SU-DHL-6 (cell line): ENCODE measurements at regions not wholly inside any gene's neighbourhood (a gene's known extent, or its start where the extent isn't known, plus 50 kb on each side); places are given as distances from the start of the nearest gene placed in this dataset.
A peak's percentile ranks its signal among the peaks of the same experiment; 100 is the strongest.

Experiments
- H2AFZ ChIP-seq: fragments of 200-600 bp; sonication (generic); 2 replicates; pipeline ENCODE4 v1.6.1; 2014; ENCODE audit warnings: low read depth, mild to moderate bottlenecking, moderate library complexity, mixed read lengths, antibody characterized with exemption, low read length; ENCODE audit not compliant: severe bottlenecking
- H3F3A ChIP-seq: fragments of 200-600 bp; shearing (Covaris generic); 2 replicates; pipeline ENCODE4 v1.6.0; 2016; ENCODE audit warnings: antibody characterized with exemption, mild to moderate bottlenecking; ENCODE audit not compliant: insufficient read depth
- H3K27ac ChIP-seq: fragments of 200-600 bp; sonication (generic); 2 replicates; pipeline ENCODE4 v1.5.1; 2016; ENCODE audit warnings: low read depth, mild to moderate bottlenecking, low read length, moderate library complexity, mixed read lengths
- H3K27me3 ChIP-seq: fragments of 200-600 bp; sonication (generic), shearing (Covaris generic); 2 replicates; pipeline ENCODE4 v1.6.0; 2014; ENCODE audit warnings: mild to moderate bottlenecking, low read length
- H3K36me3 ChIP-seq: fragments of 200-600 bp; sonication (generic); 2 replicates; pipeline ENCODE4 v1.6.1; 2014; ENCODE audit warnings: mild to moderate bottlenecking, low read length, mixed read lengths
- H3K4me2 ChIP-seq: fragments of 300-600, 200-600 bp; shearing (Covaris generic), sonication (generic); 2 replicates; pipeline ENCODE4 v1.6.0; 2014; ENCODE audit warnings: low read length, low read depth, mild to moderate bottlenecking; ENCODE audit not compliant: poor library complexity, severe bottlenecking
- H3K4me3 ChIP-seq: fragments of 200-600 bp; sonication (generic); 2 replicates; pipeline ENCODE4 v1.5.1; 2014; ENCODE audit warnings: antibody characterized with exemption, low read length, mild to moderate bottlenecking, mixed read lengths; ENCODE audit not compliant: insufficient read depth, poor library complexity, severe bottlenecking
- H3K79me2 ChIP-seq: fragments of 200-600 bp; sonication (generic); 2 replicates; pipeline ENCODE4 v1.6.1; 2014; ENCODE audit warnings: mild to moderate bottlenecking, low read length, moderate library complexity; ENCODE audit not compliant: insufficient read depth
- H3K9ac ChIP-seq: fragments of 200-600 bp; sonication (generic); 2 replicates; pipeline ENCODE4 v1.7.0; 2014; ENCODE audit warnings: mild to moderate bottlenecking, low read length
- H3K9me2 ChIP-seq: fragments of 200-600 bp; sonication (generic); replicated peaks from 2 replicates; pipeline ENCODE4 v1.6.1; 2014; ENCODE audit warnings: low read length; ENCODE audit not compliant: insufficient read depth
- H3K9me3 ChIP-seq: fragments of 200-600 bp; sonication (generic); 2 replicates; pipeline ENCODE4 v1.6.1; 2014; ENCODE audit warnings: low read length, mixed read lengths; ENCODE audit not compliant: insufficient read depth
- H4K20me1 ChIP-seq: fragments of 200-600 bp; sonication (generic); 2 replicates; pipeline ENCODE4 v1.6.1; 2014; ENCODE audit warnings: low read depth, mild to moderate bottlenecking, antibody characterized with exemption, low read length, moderate library complexity, mixed read lengths
- EZH2phosphoT487 ChIP-seq: fragments of 200-600 bp; sonication (generic), shearing (Covaris generic); conservative IDR thresholded peaks from 2 replicates; pipeline ENCODE4 v1.6.1; 2018; ENCODE audit warnings: mild to moderate bottlenecking, antibody characterized with exemption, low read length, moderate library complexity, mixed read lengths
- TF ChIP-seq, protein P1 (sequence below): fragments of 200-600 bp; sonication (generic); IDR thresholded peaks from one replicate; pipeline ENCODE4 v1.5.1; 2017; ENCODE audit warnings: antibody characterized with exemption, mild to moderate bottlenecking, low read length, moderate library complexity; ENCODE audit not compliant: insufficient read depth, poor library complexity, severe bottlenecking

DNA sequence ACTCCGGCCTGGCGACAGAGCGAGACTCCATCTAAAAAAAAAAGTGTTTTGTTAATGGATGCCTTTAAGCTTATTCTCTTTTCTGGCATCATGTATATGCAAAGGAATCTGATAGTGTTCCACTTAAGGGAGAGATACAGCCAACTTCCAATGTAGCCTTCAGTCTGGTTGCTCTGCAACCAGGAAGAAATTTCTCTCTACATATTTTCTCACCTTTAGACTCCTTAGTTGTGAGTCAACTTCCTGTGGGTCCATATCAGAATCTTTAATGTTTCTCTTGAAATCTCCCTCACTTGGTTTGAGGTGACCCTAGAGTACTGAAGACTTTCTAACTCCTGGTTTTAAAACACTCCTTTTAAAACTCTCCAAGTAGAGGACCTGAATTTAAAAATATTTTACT is 340.4 kb downstream of the SLC6A15 start:
- H3K27me3 ChIP-seq = no peaks in the 10 kb centered on the region
- no peaks in the 10 kb centered on the region; the same call in 1 of the 2 replicates for H3K9me3 ChIP-seq
- no peak overlapping the region for H3K4me3 ChIP-seq
- H3K4me2 ChIP-seq = no peak overlapping the region
- TF ChIP-seq, protein P1, sequence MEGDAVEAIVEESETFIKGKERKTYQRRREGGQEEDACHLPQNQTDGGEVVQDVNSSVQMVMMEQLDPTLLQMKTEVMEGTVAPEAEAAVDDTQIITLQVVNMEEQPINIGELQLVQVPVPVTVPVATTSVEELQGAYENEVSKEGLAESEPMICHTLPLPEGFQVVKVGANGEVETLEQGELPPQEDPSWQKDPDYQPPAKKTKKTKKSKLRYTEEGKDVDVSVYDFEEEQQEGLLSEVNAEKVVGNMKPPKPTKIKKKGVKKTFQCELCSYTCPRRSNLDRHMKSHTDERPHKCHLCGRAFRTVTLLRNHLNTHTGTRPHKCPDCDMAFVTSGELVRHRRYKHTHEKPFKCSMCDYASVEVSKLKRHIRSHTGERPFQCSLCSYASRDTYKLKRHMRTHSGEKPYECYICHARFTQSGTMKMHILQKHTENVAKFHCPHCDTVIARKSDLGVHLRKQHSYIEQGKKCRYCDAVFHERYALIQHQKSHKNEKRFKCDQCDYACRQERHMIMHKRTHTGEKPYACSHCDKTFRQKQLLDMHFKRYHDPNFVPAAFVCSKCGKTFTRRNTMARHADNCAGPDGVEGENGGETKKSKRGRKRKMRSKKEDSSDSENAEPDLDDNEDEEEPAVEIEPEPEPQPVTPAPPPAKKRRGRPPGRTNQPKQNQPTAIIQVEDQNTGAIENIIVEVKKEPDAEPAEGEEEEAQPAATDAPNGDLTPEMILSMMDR = no peak
- TF ChIP-seq EZH2phosphoT487 = no peak
- no peaks in the 10 kb centered on the region for H3K9me2 ChIP-seq
- H2AFZ ChIP-seq = peak overlapping the region; percentile 32
- H3F3A ChIP-seq = no peaks in the 10 kb centered on the region
- H3K79me2 ChIP-seq = no peaks in the 10 kb centered on the region
- H3K36me3 ChIP-seq = no peaks in the 10 kb centered on the region
- no peak overlapping the region for H3K9ac ChIP-seq
- no peak overlapping the region for H3K27ac ChIP-seq
- no peaks in the 10 kb centered on the region for H4K20me1 ChIP-seq

DNA sequence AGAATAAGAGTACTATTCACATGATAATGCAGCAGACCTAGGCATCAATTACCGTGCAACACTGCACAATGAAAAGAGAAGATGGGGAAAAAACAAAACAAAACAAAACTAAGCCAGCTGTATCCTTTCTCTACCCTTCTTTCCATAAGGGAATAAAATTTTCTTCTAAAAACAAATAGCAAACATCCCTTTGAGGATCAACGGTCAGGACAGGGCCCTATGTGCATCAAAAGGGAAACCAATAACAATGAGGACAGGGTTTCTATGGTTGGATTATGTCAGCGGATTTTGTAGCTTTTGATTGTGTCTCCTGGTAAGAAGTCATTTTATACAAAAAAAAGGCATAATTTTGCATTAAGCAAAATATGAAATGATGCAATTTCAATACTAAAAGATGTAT is 350.3 kb downstream of the SLC6A15 start:
- Histone ChIP-seq H3K4me2 (peak overlapping the region; percentile 37), H3K9me2 (no peaks in the 10 kb centered on the region), H3K9ac (no peak overlapping the region), H3K36me3 (no peaks in the 10 kb centered on the region), H3K9me3 (peaks cover 4% of the 10 kb centered on the region; the same call in 1 of the 2 replicates), H4K20me1 (no peaks in the 10 kb centered on the region), H3K27me3 (no peaks in the 10 kb centered on the region), H3K4me3 (no peak overlapping the region), H3F3A (no peaks in the 10 kb centered on the region), H3K79me2 (no peaks in the 10 kb centered on the region), H2AFZ (peak overlapping the region; percentile 71), H3K27ac (no peak overlapping the region)
- TF ChIP-seq, protein P1 = no peak
- TF ChIP-seq EZH2phosphoT487 = no peak

DNA sequence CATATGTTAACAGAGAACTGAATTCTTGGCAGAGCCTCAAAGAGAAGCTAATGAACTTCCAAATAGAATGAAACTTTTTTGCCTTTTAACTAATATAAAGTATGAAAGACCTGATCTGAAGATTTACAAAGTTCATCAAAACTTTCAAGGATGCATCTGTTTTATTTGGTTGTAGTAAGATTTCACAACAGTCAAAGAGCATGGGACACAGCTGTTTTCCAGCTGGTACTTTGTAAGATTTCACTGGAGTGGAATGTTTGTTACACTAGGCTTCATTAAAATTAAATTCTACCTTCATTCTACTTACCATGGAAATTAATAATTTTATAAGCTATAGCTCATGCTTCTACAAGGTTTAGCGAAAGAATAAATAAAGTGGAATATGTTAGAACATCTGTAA is 351.2 kb downstream of the SLC6A15 start:
- Histone ChIP-seq H3K27me3 (no peaks in the 10 kb centered on the region), H4K20me1 (no peaks in the 10 kb centered on the region), H3K27ac (no peak overlapping the region), H3F3A (no peaks in the 10 kb centered on the region), H3K79me2 (no peaks in the 10 kb centered on the region), H3K9me3 (peaks cover 4% of the 10 kb centered on the region; the same call in 1 of the 2 replicates), H3K4me3 (no peak overlapping the region), H3K9ac (no peak overlapping the region), H3K9me2 (no peaks in the 10 kb centered on the region), H2AFZ (peak overlapping the region; percentile 71), H3K4me2 (no peak overlapping the region), H3K36me3 (no peaks in the 10 kb centered on the region)
- no peak for TF ChIP-seq EZH2phosphoT487
- TF ChIP-seq, protein P1 = no peak

DNA sequence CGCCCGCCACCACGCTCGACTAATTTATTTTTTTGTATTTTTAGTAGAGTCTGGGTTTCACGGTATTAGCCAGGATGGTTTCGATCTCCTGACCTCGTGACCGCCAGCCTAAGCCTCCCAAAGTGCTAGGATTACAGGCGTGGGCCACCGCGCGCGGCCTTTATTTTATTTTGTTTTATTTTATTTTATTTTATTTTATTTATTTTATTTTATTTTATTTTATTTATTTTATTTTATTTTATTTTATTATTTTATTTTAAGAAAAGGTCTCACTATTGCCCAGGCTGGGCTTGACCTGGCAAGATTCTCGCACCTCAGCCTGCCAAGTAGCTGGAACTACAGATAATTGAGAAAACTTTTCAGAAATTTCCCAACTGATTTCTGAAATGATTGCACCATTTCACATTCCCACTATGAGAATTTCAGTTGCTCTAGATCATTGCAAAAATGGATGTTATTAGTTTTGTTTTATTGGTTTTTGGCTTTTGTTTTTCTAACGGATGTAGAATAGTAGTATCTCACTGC is 358.3 kb downstream of the SLC6A15 start:
- no peaks in the 10 kb centered on the region for H3K9me3 ChIP-seq
- no peaks in the 10 kb centered on the region for H4K20me1 ChIP-seq
- TF ChIP-seq, protein P1 = no peak
- TF ChIP-seq EZH2phosphoT487 = no peak
- H3K27ac ChIP-seq = no peak overlapping the region
- no peaks in the 10 kb centered on the region for H3K36me3 ChIP-seq
- H2AFZ ChIP-seq = no peak overlapping the region
- no peak overlapping the region for H3K4me2 ChIP-seq
- H3K27me3 ChIP-seq = no peaks in the 10 kb centered on the region
- no peak overlapping the region for H3K9ac ChIP-seq
- no peaks in the 10 kb centered on the region for H3K79me2 ChIP-seq
- no peak overlapping the region for H3K4me3 ChIP-seq
- no peaks in the 10 kb centered on the region for H3K9me2 ChIP-seq
- no peaks in the 10 kb centered on the region; the same call in 1 of the 2 replicates for H3F3A ChIP-seq
